ENCODE measurements at regions not wholly inside any gene's neighbourhood (a gene's known extent, or its start where the extent isn't known, plus 50 kb on each side); places are given as distances from the start of the nearest gene placed in this dataset.

DNA sequence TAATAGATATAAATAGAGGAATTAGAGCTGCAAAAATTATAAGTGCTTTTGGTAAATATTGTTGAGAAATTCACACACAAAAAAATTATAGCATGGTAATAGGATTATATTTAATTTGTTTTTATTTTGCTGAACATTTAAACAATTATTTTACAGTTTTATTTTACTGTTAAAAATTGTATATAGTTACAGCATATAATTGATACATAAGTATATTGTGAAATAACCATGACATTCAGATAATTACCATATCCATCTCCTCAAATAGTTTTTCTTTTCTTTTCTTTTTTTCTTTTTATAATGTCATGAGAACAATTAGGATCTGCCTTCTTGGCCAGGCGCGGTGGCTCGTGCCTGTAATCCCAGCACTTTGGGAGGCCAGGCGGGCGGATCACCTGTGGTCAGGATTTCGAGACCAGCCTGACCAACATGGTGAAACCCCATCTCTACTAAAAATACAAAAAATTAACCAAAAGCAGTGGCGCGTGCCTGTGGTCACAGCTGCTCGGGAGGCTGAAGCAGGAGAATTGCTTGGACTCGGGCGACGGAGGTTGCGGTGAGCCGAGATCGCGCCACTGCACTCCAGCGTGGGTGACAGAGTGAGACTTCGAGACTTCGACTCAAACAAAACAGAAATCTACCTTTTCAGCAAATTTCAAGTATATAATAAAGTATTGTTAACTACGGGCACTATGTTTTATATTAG is 654.2 kb downstream of the TENT5A start:
- TF ChIP-seq POLR2AphosphoS5 (IDR thresholded peaks at IDR 0.05; ENCODE audit: low read depth) (no peak), GABPA (IDR thresholded peaks at IDR 0.05; ENCODE audit: low read depth) (no peak)
- TF ChIP-seq, protein P1, sequence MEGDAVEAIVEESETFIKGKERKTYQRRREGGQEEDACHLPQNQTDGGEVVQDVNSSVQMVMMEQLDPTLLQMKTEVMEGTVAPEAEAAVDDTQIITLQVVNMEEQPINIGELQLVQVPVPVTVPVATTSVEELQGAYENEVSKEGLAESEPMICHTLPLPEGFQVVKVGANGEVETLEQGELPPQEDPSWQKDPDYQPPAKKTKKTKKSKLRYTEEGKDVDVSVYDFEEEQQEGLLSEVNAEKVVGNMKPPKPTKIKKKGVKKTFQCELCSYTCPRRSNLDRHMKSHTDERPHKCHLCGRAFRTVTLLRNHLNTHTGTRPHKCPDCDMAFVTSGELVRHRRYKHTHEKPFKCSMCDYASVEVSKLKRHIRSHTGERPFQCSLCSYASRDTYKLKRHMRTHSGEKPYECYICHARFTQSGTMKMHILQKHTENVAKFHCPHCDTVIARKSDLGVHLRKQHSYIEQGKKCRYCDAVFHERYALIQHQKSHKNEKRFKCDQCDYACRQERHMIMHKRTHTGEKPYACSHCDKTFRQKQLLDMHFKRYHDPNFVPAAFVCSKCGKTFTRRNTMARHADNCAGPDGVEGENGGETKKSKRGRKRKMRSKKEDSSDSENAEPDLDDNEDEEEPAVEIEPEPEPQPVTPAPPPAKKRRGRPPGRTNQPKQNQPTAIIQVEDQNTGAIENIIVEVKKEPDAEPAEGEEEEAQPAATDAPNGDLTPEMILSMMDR (IDR thresholded peaks at IDR 0.05; ENCODE audit: insufficient read depth, low read length), result no peak
- TF ChIP-seq, protein P2, sequence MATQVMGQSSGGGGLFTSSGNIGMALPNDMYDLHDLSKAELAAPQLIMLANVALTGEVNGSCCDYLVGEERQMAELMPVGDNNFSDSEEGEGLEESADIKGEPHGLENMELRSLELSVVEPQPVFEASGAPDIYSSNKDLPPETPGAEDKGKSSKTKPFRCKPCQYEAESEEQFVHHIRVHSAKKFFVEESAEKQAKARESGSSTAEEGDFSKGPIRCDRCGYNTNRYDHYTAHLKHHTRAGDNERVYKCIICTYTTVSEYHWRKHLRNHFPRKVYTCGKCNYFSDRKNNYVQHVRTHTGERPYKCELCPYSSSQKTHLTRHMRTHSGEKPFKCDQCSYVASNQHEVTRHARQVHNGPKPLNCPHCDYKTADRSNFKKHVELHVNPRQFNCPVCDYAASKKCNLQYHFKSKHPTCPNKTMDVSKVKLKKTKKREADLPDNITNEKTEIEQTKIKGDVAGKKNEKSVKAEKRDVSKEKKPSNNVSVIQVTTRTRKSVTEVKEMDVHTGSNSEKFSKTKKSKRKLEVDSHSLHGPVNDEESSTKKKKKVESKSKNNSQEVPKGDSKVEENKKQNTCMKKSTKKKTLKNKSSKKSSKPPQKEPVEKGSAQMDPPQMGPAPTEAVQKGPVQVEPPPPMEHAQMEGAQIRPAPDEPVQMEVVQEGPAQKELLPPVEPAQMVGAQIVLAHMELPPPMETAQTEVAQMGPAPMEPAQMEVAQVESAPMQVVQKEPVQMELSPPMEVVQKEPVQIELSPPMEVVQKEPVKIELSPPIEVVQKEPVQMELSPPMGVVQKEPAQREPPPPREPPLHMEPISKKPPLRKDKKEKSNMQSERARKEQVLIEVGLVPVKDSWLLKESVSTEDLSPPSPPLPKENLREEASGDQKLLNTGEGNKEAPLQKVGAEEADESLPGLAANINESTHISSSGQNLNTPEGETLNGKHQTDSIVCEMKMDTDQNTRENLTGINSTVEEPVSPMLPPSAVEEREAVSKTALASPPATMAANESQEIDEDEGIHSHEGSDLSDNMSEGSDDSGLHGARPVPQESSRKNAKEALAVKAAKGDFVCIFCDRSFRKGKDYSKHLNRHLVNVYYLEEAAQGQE (IDR thresholded peaks at IDR 0.05; ENCODE audit: insufficient replicate concordance, low read depth), result no peak

Data from HL-60 (cell line).